Stimulated activated CD4-positive, alpha-beta T cell treated with anti-CD3 and anti-CD28 coated beads, Interleukin-2, amount 100 ng/mL, for 48 hours (primary cell): ENCODE measurements at regions not wholly inside any gene's neighbourhood (a gene's known extent, or its start where the extent isn't known, plus 50 kb on each side); places are given as distances from the start of the nearest gene placed in this dataset.

Source experiments
- DNase-seq, 2 donors: peaks; one replicate each; pipeline ENCODE4 v3.0.0-alpha.2; 2020

DNA sequence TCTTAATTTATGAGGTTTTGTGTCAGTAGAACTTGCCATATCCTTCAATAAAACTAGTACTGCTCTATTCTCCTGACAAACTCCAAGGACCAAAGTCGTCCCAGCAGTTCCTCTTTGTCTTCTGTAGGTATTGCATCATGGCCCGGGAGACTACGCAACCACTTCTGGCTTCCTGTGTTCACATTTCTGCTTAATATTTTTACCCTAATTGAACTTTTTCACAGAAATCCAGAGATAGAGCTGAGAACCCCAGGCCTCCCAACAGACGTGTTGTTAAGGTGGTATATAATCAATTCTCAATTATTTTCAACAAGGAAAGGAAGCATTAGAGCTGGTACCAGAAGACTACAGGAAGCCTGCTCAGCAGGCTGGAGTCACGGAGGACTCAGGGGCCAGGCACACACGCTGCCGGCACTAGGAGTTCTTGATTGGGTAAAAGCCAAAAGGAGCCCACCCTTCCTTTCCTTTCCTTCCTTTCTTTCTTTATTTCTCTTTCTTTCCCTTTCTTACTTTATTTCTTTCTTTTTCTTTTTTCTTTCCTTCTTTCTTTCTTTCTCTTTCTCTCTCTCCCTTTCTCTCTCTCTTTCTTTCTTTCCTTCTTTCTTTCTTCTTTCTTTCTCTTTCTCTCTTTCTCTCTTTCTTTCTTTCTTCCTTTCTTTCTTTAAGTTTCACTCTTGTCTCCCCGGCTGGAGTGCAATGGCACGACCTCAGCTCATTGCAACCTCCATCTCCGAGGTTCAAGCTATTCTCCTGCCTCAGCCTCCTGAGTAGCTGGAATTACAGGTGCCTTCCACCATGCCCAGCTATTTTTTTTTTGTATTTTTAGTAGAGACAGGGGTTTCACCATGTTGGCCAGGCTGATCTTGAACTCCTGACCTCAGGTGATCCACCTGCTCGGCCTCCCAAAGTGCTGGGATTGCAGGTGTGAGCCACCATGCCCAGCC, 173.7 kb downstream of the ZBTB18 start:
- DNase-seq = no peak

DNA sequence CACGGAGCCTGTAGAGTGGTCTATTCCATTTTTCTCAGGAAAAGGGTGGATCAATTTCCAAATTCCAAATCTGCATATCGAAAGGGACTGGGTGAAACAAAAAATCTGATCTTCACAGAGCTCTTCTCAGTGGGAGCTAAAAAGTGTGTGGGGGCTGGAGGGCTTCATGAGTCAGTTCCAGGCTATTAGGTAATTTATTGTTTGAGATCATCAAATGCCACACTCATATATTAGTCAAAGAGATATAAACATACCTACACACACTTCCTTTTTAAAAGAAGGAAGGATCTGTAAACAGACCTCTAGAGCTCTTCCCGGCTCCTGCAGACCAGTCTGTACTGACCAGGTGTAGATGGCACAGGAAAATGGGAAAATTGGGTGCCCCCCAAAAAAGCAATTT, 175.4 kb downstream of the ZBTB18 start:
- no peak for DNase-seq

- DNase-seq = no peak
These were observed 179.4 kb downstream of the ZBTB18 start for GRCh38 chr1:244230470-244230869.

GRCh38 chr1:244231193-244231571, 180.1 kb downstream of the ZBTB18 start:
- DNase-seq = no peak

GRCh38 chr1:244231572-244232315, 180.7 kb downstream of the ZBTB18 start:
- no peak for DNase-seq

- no peak for DNase-seq
These were observed 183.0 kb downstream of the ZBTB18 start for GRCh38 chr1:244234009-244234643.

DNA sequence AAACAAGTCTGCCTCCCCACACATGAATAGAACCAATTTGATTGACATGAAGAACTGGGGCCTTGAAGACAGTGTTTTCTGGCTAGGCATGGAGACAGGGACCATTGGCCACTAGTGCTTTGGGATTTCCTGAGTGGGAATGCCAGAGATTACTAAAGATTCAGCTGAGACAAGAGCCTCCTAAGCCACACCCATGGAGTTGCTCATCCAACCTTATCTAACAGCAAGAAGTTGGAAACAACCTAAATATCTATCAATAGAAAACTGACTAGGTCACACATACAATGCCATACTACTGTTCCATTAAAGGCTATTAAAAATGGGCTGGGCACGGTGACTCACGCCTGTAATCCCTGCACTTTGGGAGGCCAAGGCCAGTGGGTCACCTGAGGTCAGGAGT, 184.1 kb downstream of the ZBTB18 start:
- no peak for DNase-seq

- no peak for DNase-seq
These were observed 185.0 kb downstream of the ZBTB18 start for GRCh38 chr1:244236101-244236500.

DNA sequence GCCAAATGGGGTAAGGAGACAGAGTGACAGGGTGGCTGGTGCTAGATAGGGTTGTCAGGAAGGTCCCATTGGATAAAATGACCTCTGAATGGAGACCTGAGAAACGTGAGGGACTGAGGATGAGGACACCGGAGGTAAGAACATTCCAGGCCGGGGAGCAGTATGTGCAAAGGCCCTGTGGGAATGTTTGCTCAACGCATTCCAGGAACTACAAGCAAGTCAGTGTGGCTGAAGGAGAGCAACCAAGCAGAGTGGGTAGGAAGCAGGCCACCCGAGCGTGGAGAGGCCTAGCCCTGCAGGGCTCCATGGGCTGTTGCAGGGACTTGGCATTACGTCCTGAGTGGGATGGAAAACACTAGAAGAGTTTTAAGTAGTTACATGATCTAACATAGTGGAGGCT, 185.6 kb downstream of the ZBTB18 start:
- DNase-seq = no peak

DNA sequence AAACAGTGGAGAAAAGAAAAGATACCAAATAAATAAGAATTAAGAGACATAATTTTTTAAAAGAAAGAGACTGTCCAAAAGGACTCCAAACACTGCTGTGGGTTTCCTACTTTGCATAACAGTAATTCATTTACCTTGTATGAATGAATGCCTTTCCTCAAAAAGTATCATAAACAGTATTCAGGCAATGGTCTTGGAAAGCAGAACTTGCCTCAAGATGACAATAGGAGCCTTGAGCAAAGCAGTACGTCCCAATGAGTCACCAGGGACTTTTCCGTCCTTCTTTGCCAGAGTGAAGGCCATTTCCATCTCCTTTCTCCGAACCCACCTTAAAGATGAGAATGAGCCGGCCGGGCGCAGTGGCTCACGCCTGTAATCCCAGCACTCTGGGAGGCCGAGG, 186.4 kb downstream of the ZBTB18 start:
- no peak for DNase-seq

GRCh38 chr1:244239261-244239770, 188.2 kb downstream of the ZBTB18 start:
- DNase-seq = no peak

- DNase-seq = no peak
These were observed 190.4 kb downstream of the ZBTB18 start for GRCh38 chr1:244241438-244241837.

DNA sequence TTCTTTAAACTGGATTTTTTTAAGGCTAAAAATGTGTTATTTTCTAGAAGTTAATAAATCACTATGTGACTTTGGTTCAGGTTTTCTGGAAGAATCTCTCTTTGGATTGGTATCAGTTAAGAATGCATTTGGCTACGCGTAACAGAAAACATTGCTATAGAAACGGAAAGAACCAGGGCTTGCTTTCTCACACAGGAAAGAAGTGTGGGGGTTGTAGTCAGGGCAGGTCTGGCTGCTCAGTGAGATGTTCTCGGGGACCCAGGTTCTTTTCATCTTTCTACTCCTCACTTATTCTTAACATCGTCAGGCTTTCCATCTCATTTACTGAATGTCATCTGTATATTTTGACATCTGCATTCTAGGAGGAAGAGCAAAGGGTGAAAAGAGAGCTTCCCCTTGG, 191.4 kb downstream of the ZBTB18 start:
- DNase-seq = no peak

- DNase-seq = no peak
These were observed 195.3 kb downstream of the ZBTB18 start for GRCh38 chr1:244246334-244246733.

DNA sequence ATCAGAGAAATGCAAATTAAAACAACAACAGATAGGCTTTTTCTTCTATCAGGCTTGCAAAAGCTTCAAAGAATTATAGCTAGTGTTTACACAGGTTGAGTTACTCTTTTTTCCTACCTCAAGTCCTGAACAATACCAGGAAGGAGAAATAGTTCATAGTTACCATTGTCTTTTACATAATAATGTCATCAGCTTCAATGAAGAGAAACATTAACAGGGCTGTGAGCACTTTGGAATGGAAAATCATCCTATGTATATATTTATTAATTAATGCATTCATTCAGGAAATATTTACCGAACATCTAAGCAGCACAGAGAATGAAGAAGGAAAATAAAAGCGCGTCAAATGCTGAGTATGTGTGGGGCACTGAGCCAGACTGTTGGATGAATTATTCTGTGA, 197.3 kb downstream of the ZBTB18 start:
- no peak for DNase-seq

GRCh38 chr1:244252211-244252610, 199.5 kb downstream of the ADSS2 start:
- DNase-seq = no peak

DNA sequence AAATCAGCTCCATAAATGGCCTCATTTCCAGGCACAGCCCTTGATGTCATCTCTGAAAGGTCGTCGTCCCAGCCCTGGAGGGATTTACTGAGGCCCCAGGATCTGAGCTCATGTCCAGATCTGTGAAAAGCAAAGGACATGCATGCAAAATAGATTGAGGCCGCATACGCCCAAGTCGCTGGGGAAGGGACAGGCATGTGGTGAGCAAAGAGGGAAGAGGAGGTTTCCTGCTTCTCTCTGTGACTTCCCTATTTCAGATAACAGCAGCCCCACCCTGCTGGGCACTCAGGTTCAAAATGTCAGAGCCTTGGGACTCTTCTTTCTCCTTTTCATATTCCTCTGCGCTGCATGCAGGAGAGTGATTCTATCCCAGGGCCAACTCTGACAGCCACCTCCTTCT, 197.2 kb downstream of the ADSS2 start:
- no peak for DNase-seq

DNA sequence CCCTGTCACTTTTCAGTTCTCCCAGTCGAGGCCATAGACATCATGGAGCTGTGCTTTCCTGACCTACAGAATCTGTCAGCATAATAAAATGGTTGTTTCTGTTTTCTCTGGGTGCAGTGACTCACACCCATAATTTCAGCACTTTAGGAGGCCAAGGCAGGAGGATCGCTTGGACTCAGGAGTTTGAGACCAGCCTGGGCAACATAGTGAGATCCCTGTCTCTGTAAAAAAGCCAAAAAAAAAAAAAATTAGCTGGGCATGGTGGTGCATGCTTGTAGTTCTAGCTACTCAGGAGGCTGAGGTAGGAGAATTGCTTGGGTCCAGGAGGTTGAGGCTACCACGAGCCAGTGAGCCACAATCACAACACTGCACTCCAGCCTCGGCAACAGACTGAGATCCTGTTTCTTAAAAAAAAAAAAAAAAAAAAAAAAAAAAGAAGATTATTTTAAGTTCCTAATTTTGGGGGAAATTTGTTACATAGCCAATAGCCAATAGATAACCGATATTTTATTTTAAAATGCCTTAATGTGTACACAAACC, 196.2 kb downstream of the ADSS2 start:
- DNase-seq = no peak

- no peak for DNase-seq
These were observed 195.5 kb downstream of the ADSS2 start for GRCh38 chr1:244256086-244256676.

GRCh38 chr1:244264163-244264562, 187.5 kb downstream of the ADSS2 start:
- no peak for DNase-seq

DNA sequence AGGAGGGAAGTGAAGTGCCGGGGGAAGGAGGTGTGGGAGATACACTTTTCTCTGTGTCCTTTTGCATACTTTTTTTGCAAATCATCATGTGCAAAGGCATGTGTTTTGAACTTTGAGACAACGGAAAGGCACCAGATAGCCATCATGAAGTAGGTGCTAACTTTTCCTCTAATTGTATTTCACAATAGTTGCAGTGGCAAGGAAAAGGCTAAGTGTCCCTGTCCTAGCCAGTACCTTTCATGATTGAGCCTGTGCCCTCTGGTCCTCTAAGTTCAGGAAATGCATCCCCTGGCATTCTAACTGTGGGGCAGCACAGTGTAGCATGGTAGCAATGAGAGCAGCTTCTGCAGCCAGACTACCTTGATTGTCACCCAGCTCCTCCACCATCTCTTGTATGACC, 186.2 kb downstream of the ADSS2 start:
- DNase-seq = no peak

- no peak for DNase-seq
These were observed 182.5 kb downstream of the ADSS2 start for GRCh38 chr1:244269169-244269568.

DNA sequence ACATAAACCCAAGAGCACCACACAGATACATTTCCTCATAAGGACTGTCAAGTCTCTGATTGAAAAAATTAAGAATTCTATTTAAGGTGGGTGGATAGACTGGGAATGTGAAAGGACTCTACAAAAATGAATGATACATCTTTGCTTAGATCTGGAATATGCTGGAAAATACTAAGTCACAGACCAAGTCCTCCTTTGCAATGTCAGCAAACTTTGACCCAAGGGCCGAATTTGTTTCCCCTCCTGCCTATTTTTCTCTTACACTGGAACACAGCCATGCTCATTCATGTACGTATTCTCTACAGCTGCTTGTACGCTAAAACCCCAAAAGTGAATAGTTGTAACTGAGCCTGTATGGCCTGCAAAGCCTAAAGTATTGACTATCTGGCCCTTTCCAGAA, 180.7 kb downstream of the ADSS2 start:
- no peak for DNase-seq
